CD1c-positive myeloid dendritic cell (primary cell): ENCODE measurements at regions not wholly inside any gene's neighbourhood (a gene's known extent, or its start where the extent isn't known, plus 50 kb on each side); places are given as distances from the start of the nearest gene placed in this dataset.

Source experiments
- DNase-seq: peaks from one replicate; pipeline ENCODE4 v3.0.0-alpha.2; 2016; ENCODE audit errors: extremely low spot score

DNA sequence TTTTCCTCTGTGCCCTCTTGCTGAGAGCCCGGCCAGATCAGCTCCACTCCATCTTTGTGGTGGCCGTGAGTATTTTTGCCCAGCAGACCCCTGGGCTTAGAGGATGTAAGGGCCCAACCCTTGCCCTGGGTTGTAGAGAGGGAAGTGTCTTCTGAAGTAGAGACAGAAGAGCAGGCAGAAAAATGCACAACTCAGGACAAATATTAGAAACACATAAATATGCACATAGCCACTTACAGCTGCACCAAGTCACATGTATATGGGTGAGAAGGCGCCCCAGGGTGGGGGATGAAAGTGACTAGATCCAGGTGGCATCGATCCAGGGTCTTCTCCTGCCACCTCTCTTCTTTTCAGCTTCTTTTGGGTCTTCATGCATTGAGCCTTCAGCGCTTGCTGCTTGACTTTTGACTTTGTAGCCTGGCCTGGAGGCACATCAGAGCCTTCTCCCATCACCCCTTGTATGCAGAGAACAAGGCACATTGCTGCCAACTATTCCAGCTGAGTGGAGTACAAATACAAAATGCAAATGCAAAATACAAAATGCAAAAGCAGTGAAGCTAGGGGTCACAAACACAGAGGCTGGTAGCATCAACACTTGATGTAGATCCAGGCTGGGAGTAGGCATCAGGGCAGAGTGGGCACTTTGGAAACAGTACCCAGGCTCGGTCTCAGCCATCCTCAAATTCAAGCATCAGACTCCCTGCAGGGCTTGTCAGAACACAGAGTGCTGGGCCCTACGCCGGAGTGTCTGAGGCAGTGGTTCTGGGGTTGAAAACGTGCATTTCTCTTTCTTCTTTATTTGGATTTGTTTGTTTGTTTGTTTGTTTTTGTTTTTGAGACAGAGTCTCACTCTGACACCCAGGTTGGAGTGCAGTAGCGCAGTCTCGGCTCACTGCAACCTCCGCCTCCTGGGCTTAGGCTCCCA lies 133.0 kb downstream of the ASB7 start:
- no peak for DNase-seq

DNA sequence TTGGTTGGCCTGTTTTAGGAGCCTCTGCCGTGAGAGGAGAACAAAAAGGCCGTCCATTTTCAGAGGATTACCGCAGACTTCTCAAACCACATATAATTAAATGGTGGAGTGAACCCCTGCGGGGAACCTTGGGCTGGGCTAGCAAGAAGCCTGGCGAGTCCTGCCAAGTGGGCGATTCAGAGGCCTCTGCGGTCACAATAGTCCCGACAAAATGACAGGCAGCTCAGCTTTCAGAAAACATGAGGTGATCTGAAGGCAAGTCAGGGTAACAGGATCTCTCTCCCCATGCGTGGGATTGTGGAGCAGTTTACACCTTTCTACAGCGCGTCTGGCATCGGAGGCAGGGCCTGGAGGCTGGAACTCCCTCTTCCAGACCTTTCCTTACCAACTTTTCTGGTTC lies 134.8 kb downstream of the ASB7 start:
- DNase-seq = no peak

DNA sequence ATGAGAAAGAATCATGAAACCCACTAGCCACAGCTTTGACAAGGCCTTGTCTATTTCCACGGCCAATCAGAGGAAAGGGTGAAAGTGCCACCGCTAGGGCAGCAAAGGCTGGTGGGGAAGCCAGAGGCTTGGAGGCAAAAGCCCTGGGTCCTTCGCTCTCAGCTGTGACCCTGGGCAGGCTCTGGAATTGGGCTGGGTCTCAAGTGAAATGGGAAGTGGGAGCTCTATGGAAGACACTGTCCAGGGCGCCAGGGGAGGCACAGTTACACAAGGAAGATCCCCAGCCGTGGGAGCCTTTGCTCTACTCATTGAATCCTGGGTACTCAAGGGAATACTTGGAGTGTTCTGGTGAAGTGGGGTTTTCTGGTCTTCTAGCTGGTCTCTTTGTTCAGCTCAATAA lies 136.2 kb downstream of the ASB7 start:
- no peak for DNase-seq

DNA sequence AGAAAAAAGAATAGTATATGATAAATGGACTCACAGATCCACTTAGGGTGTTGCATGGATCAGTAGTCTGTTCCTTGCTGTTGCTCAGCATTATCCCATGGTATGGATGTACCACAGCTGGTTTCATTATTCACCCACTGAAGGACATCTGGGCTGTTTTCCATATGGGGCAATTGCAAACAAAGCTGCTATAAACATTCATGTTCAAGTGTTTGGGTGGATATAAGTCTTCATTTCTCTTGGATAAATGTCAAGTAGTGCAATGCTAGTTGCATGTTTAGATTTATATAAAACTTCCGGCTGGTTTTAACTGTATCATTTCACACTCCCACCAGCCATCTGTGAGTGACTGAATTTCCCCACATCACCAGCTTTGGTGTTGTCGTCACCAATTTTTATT lies 137.7 kb downstream of the ASB7 start:
- DNase-seq = no peak

DNA sequence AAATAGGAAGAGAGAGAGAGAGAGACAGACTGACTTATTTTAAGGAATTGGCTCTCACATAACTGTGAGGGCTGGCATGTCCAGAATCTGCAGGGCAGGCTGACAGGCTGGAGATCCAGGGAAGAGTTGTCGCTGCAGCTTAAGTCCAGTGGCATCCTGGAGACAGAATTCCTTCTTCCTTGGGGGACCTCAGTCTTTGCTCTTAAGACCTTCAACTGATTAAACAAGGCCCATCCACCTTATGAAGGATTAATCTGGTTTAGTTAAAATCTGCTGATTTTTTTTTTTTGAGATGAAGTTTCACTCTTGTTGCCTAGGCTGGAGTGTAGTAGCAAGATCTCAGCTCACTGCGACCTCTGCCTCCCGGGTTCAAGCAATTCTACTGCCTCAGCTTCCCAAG lies 128.0 kb upstream of the ALDH1A3 start:
- no peak for DNase-seq

DNA sequence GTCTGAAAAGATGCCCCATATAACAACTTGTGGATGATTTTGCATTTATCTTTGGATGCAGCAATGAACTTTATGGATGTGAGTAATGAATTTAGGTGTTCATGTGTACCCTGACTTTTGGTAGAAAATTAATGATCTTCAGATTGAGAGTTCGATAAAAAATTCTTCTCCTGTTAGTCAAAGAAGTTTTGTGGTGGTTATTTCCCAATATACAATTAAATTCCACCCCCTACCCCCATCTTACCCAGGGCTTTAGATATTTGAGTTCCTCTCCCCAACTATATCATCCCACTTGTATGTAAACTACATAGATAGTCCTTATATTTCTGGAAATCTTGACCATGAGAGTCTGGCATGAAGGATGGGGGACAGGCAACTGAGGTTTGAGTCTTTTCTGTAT lies 126.1 kb upstream of the ALDH1A3 start:
- no peak for DNase-seq

DNA sequence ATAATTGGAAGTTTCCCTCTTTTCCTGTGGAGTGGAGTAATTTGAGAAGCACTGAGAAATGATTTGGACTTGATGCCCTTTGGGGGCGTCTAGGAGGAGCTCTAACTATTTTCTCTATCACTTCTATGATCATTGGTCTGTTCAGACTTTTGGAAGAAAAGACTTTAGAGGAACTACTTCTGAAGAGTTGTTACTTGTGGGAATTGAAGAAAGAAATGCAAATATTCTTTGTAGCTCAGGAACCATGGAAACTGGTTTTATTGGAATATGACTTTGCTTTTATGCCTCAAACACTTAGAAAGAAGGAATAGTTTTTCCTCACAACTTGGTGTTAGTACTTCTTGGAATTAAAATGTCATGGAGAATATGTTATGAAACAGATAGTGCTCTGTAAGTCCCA lies 122.0 kb upstream of the ALDH1A3 start:
- DNase-seq = no peak

DNA sequence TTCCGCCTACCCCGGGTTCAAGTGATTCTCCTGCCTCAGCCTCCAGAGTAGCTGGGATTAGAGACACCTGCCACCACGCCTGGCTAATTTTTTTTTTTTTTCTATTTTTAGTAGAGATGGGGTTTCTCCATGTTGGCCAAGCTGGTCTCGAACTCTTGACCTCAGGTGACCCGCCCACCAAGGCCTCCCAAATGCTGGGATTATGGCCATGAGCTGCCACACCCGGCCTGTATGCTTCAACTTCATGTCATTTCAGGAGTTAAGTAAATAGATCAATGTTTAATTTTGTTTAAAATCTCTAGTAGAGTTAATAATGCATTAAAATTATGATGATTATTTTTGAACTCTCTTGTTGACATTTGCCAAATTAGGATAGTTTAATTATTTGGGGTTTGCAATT lies 121.1 kb upstream of the ALDH1A3 start:
- no peak for DNase-seq

DNA sequence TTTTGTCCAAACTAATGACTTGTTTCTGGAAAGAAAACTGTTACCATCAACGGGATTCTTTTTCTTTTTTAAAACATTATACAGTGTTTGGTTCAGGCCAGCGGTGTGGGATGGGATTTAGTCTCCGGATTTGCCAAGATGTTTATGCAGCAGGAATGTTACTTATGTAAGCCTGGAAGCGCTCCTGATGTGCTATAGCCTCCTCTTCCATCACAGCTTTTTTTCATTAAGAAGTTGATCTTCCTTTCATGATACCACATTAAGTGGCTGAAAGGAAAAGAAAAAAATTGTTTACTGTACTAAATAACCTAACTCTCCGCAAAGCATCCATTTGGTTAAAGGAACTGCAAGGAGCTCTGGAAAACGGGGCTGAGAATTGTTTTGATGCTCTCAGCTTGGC lies 120.5 kb upstream of the ALDH1A3 start:
- no peak for DNase-seq

DNA sequence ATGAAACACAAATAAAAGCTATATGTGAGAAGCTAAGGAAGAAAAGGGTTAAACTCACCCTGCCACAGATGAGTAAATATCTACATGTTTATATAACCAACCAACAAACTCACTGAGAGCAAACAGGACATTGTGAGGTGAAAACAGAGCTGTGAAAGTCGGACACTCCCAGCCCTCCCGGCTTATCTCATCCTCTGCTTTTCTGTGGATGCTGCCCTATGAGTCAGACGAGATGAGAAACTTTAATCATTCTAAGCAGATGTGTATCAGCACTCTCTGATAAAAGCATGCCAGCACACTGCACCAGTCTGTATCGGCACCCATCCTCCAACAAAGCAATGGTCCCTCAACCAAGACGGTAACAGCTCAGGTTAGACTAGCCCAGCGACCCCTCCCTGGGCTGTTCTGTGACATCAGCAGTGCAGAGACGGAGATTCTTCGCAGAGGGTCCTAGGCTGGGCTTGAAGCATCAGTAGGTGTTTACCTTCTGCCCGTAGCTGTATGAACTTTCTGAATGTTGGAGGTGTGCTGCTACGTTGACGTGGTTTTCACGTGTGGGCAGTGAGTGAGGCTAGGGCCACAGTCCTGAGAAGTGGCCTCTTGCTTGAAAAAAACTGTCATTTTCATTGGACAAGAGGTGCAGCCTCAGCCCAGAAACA lies 119.8 kb upstream of the ALDH1A3 start:
- no peak for DNase-seq

DNA sequence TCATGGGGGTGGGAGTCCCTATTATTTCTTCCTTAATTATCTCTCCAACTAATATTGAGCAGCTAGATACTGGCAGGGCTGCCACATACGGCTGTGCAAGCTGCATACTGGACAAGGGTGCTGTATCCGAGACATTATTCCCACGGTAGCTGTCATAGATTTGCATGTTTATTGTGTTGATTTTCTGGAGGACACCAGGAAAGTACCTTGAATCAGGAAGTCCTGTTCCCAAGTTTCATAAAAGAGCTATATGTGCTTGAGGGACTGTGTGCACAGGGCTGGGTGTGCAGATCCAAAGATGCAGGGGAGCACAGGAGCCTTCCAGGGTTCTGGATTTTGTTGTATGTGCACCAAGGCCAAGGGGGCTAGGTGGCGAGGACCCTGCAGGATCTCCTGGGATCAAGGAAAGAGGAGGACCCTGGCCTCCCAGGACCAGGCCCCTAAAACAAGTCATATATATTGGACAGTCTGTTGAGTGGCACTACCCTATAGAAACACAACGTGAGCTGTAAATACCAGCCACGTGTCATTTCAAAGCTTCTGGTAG lies 119.2 kb upstream of the ALDH1A3 start:
- no peak for DNase-seq

DNA sequence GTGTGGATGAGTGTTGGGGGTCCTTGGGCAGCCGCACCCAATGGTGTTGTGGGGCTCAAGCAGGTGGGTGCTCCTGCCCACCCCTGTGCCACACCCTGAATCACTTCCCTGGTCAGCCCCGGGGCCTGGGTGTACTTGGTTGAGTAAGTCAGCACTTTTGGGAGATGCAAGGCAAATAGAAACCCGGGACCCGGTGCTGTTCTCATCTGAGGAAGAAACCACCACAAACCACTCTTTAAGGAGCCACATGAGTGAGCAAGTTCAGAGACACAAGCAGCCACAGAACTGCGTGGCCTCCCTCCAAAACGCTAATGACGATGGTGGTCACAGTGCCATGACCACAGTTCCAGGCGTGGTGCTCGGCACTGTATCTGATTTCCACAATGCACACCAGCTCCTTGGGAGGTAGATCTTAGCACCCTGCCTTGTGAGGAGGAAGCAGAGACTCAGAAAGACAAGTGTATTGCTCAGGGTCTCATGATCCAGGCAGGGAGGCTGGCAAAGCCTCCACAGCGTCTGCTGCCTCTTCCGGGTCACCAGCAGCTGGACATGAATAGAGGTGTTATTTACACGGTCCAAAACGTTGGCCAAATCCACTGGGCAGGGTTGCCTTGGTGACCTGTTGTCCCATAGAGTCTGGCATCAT lies 118.2 kb upstream of the ALDH1A3 start:
- no peak for DNase-seq

DNA sequence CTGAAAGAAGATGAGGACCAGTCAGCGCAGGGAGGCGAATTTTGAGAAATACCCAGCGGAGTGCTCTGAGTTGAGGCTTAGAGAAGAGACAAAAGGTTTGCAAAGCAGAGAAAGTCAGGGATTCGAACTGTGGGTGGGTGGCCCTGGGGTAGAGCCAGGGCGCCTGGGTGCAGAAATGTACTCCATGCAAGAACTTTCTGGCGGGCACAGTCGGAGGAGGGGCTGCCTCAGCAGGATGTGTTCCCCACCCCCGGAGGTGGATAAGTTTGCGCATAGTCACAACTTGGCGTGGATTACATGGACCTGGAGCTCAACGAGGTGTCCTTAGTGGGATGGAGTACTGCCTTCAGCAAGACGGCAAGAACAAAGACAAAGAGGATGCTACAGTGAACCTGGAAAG lies 117.3 kb upstream of the ALDH1A3 start:
- no peak for DNase-seq

DNA sequence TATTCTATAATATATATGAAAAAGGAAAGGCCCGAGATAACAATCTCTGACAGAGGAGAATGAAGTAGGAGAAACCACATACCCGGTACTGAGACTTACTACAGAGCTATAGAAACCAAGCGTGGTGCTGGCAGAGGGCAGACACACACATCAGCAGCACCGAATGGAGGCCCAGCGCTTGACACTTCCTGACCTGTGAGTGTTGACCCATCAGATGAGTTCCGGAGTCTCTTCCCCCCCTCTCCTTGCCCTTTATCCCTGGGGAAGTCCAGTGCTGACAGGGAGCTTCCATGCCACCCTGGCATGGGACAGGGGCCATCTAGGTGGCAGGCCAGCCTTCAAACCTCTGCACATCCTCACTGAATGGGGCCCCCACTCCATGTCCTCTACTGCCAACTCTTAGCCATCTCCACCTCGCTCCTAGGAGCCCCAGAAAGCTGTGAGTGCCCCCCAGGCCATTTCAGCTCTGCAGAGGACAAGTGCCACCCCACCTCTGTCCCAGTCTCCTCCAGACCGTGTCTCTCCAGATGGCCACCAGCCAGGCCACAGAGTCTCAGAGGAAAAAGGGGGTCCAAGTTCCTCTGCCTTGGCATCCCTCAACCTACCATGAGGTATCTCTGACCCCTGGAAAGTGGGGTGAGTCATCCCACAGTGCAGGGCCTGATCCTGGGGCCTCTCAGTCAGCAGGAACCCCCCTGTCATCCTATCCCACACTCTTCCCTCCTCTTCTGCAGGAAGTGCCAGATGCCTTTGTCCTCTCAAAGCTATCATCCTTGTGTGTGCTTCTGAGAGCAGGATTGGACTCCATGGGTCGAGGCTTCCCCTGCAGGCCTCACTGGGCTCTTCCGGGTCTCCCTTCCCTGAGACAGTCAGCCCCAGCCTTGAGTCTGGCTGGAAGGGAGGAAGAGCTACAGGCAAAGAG lies 116.5 kb upstream of the ALDH1A3 start:
- DNase-seq = no peak

DNA sequence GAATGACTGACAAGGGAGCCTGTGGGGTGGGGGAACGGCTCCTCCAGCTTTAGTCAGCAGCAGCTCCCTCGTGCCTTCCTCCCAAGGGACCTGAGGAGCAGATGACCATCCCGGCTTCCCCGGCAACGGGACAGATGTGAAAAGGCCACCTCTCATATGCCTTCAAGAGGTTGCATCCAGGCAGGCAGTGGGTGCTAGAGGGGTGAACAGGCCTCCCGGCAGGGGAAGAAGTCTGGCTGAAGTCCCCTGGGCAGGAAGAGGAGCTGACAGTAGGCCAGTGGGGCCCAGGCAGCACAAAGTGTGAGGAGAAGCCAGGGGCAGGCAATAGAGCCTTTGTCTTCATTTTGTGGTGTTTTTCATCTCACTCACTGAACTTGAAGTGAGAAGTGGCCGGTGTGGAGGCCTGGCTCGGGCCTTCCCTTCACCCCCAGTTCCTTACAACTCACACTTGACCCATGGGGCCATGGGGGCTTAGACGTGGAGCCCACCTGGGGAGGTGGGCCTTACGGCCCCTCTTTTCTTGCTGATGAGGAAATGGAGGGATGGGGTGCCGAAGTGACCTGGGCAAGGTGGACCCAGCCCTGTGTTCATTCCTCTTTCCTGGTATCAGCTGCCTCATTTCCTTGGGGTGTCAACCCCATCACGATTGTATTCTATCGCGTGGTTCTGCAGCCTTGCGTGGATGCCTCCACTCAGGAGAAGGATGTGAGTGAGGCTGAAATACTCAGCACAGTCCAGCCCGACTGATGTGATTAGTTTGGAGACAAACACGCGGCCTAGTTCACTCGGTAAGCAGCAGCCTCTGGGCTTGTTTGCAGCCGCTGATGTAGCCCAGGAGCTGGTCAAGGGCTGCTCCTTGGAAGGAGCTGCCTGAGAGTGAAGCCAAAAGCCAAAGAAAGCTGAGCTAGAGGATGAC lies 115.5 kb upstream of the ALDH1A3 start:
- DNase-seq = no peak

DNA sequence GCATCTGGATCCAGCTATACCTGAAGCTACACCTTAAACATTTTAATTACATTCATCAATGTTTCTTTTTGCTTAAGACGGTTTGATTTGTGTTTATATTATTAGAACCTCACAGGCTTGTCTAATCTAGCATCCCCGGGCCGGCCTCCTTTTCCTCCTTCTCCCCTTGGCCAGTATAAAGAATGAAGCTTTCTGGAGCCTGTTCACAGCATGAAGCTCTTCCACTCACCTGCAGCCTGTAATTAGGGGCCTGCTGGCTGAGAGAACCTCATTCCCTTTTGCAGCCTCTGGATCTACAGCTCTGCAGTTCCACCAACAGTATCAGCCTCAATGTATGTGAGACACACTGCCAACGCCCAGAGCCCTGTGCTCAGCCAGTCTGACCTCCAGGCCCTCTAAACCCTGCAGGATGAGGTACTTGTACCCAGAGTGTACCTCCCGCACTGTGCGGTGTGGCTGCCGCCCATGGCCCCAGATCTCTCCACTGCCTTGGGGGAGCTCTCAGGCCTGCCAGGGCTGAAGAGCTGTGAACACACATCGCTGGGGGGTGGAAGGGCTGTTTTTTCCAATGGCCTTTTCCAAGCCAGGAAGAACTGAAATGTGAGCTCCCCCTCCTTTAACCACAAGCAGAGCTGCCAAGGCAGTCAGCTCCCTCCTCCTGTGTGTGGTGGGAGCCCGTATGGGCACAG lies 114.7 kb upstream of the ALDH1A3 start:
- no peak for DNase-seq

DNA sequence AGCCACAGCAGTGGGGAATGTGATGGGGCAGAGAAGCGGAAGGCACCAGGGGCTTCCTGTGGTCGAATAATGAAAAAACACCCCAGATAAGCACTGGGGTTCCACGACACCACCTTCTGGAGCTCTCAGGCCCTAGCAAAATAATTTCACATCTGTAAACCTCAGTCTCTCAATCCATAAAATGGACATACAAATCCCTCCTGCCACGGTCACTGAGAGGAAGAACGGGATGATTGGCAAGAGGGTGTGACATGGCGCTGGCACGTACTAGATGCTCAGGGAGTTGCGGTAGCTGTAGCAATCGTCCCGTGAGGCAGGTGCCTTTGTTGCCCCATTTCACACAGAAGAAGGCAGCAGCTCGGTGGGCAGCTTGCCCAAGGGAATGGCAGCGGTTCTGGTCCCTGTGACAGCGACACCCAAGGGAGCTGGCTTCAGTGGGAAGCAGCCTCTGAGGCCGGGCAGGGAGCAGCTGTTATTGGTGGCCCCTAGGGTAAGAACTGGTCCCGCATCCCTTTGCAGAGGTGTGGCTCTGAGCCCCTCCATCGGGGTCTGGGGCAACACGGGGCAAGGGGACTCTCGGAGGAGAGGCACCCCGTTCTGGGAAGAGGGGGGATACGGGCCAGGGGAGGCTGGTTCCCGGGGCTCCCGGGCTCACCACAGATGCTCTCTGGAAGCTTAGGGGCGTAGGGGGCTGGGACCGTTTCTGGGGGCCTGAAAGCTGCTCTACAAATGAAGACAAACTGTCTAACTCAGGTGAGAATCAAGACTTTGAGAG lies 114.0 kb upstream of the ALDH1A3 start:
- DNase-seq = no peak

DNA sequence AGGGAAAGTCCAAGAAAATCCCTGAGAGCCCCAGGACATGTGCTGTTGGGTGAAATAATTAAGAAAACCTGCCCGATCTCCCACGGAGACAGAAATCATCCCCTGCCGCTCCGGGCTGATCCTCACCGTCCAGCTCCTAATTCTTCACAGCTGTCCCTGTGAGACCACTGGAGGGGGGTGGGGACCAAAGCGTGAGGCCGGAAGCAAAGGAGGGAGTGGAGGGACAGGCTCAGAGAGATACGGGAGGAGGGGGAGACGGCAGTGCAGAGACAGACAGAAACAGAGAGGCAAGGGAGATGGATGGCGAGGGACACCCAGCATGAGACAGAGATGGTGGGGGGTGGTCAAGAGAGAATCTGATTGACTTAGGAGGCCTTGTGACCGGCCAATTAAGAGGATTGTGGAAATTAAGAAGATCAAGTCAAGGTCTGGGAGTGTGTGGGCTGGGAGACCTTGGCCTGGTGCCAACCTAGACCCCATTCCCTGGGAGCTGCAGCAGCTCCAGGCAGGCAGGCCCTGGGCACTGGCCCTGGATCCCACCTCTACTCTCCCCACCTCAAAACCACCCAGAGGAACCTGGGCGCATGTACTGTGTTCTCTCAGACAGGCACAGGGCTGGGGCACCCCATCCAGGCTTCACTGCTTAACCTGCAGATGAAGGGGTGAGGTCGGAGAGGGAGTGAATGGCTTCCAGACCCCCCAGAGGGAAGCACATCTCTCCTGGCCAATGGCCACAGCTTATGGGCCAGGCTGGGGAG lies 113.2 kb upstream of the ALDH1A3 start:
- no peak for DNase-seq
